GM12873 (cell line): ENCODE measurements at regions not wholly inside any gene's neighbourhood (a gene's known extent, or its start where the extent isn't known, plus 50 kb on each side); places are given as distances from the start of the nearest gene placed in this dataset.

Experiments
- TF ChIP-seq, protein P1 (sequence below): IDR thresholded peaks from 2 replicates; pipeline ENCODE4 v1.5.1; 2012; ENCODE audit warnings: low read depth, mild to moderate bottlenecking, moderate library complexity, low read length, control low read depth; ENCODE audit not compliant: insufficient read depth; ENCODE audit errors: missing control alignments

DNA sequence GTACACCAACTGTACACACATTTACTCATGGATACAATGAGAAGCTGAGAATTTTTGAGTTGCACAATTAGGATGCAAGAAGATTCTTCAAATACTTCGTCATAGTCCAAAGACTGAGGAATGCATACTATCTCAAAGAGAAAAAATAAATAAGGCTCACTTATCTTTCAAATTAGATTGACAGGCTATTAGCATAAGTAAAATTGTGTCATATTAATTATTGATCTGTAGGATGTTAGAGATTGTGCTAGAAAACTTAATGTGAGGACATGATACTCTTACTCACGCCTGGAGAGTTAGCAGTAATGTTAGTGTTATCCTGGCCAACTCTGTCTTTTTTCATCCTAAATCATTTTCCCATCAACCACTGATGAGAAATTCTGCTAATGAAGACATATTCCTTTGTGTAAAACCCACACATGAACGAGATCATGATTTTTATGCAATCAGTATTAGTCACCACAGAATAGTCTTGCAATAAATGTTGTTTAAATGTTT, 659.0 kb downstream of the LTN1 start:
- TF ChIP-seq, protein P1, sequence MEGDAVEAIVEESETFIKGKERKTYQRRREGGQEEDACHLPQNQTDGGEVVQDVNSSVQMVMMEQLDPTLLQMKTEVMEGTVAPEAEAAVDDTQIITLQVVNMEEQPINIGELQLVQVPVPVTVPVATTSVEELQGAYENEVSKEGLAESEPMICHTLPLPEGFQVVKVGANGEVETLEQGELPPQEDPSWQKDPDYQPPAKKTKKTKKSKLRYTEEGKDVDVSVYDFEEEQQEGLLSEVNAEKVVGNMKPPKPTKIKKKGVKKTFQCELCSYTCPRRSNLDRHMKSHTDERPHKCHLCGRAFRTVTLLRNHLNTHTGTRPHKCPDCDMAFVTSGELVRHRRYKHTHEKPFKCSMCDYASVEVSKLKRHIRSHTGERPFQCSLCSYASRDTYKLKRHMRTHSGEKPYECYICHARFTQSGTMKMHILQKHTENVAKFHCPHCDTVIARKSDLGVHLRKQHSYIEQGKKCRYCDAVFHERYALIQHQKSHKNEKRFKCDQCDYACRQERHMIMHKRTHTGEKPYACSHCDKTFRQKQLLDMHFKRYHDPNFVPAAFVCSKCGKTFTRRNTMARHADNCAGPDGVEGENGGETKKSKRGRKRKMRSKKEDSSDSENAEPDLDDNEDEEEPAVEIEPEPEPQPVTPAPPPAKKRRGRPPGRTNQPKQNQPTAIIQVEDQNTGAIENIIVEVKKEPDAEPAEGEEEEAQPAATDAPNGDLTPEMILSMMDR = no peak

DNA sequence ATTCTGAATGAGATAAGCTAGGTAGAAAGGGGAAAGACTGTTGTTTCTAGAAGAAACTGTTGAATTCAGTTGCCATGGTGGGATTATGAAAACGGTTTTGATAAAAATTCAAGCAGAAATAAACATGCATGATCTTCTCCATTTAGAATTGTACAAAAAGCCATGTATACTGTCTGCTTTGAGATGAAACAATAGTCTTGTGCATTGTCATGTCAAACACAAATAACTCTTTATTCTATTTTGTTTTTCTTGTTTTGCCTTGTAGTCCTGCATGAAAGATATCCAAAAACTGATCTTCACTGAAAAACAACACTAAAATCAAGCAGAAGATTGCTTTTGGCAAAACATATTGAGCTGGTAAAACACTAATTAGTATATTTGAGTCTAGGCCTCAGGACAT, 659.9 kb downstream of the LTN1 start:
- TF ChIP-seq, protein P1 = no peak

DNA sequence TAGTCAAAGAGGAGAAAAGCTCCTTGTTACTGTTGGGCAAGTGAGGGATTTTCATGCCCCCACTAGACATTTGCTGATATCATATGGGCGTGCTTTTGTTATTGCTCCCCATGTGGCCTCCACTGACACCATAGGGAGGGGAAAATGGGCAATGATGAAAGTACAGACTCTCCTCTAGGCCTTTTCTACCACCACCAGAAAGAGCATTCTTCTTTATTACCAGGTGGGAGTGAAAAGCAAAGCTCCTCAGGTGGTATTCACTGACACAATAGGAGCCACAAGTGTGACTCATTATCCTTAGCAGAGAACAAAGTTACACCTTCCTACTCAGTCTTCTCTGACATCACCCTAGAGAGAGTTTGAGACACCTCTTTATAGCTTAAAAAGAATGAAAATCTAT, 667.1 kb downstream of the LTN1 start:
- TF ChIP-seq, protein P1 = no peak

DNA sequence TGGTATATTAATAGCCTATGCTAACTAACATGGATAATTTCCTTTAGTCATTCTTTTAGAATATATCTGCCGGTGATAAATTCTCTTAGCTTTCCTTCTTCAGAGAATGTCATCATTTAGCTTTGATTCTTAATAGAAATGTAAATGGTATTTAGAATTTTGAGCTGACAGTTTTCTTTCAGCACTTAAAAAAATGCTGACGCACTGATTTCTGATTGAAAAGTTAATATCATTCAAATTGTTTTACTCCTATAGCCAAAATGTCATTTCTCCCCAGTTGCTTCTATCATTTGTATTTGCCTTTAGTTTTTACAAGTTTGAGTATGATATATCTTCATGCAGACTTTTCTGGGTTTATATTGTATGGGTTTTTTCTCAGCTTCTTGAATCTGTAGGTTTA, 668.0 kb downstream of the LTN1 start:
- TF ChIP-seq, protein P1 = no peak

DNA sequence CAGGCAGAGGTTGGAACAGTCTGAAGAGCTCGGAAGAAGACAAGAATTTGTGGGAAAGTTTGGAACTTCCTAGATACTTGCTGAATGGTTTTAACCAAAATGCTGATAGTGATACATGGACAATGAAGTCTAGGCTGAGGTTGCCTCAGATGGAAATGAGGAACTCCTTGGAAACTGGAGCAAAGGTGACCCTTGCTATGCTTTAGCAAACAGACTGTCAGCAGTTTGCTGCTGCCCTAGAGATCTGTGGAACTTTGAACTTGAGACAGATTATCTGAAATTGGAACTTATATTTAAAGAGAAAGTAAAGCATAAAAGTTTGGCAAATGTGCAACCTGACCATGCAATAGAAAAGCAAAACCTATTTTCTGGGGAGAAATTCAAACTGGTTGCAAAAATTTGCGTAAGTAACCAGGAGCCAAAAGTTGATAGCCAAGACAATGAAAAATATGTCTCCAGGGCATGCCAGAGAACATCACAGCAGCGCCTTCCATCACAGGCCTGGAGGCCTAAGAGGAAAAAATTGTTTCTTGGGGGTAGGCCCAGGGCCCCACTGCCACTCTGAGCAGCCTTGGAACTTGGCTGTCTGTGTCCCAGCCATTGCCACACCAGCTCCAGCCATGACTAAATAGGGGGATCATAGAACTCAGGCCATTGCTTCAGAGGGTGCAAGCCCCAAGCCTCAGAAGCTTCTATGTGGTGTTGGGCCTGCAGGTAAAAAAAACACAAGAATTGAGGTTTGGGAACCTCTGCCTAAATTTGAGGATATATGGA, 675.3 kb downstream of the LTN1 start:
- TF ChIP-seq, protein P1 = no peak

DNA sequence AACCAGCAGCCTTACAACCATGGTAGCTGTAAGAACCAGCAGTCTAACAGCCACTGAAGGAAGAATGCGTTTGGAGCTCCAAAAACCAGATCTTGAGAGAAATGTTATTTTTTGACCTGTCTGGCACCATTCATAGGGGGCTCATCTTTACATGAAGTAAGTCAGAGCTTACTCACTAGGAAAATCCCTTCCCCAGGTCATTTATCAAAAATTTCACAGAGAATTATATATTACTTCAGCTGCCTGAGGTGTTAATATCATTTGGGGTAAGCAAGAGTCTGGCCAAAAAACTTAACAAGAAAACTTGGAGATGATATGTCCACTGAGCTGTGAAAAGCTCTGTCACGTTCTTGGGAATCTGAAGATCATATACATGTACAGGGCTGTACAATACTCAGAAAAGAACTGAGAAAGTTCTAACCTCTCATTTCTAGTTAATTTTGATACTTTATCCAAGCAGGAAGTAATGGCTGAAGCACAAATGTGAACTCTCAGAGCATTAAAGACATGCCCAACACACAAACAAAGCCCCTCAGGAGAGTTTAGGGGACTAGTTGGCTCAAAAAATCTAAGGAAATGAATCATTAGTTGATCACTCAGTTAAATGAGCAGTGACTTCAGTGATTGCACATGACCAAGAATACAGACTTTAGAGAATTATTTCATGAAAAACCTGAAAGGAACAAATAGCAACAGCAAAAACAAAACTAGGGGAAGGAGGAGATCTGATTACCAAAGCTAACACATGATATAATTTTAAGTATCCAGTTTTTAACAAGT, 681.1 kb downstream of the LTN1 start:
- TF ChIP-seq, protein P1 = no peak

DNA sequence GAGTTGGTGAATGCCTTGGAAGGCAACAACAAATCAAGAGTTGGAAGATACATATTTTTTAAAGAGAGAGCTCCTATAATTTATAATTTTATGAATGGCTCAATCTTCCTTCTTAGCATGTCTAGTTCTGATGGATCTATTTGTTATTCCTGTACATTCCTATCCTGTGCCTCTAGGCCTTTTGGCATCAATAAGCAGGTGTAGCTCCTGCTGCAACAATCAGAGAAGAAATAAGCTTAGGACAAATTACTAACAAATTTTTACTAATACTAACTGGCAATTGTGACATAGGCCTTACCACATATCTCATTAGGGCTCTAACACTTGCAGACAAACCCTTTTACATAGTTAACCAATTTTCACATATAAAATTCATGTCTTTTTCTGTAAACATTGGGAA, 682.0 kb downstream of the LTN1 start:
- TF ChIP-seq, protein P1 = no peak
